CD14-positive monocyte (primary cell): ENCODE measurements at regions not wholly inside any gene's neighbourhood (a gene's known extent, or its start where the extent isn't known, plus 50 kb on each side); places are given as distances from the start of the nearest gene placed in this dataset.

Experiments
- DNase-seq, 3 donors: peaks; one replicate each; pipeline ENCODE4 v3.0.0-alpha.2; 2011 to 2022
- H2AFZ ChIP-seq: 2 replicates; pipeline ENCODE4 v1.6.0; 2012; ENCODE audit warnings: mild to moderate bottlenecking, low read depth, low read length, inconsistent platforms; ENCODE audit not compliant: insufficient read depth, poor library complexity, severe bottlenecking
- H3K27ac ChIP-seq, 2 donors: 1 replicate in 1 of 2; 2 replicates in 1 of 2; pipeline ENCODE4 v1.5.1; 2012 to 2013; ENCODE audit warnings: low read length in 2 of 2, control low read depth in 1 of 2, inconsistent platforms in 1 of 2, low read depth in 1 of 2, mild to moderate bottlenecking in 1 of 2
- H3K27me3 ChIP-seq, 2 donors: one replicate each; pipeline versions ENCODE4 v1.6.0 to v1.6.1; 2011 to 2013; ENCODE audit warnings: low read length in 2 of 2; ENCODE audit not compliant: control insufficient read depth in 2 of 2, insufficient read depth in 2 of 2
- H3K36me3 ChIP-seq, 2 donors: replicated peaks in 1 of 2; 1 replicate in 1 of 2; 2 replicates in 1 of 2; pipeline versions ENCODE4 v1.5.1 to v1.6.1; 2012 to 2013; ENCODE audit warnings: low read length in 2 of 2, control low read depth in 1 of 2, inconsistent platforms in 1 of 2, mild to moderate bottlenecking in 1 of 2; ENCODE audit not compliant: insufficient read depth in 2 of 2, control insufficient read depth in 1 of 2
- H3K4me1 ChIP-seq, 2 donors: 1 replicate in 1 of 2; 2 replicates in 1 of 2; pipeline versions ENCODE4 v1.5.1 to v1.6.1; 2012 to 2013; ENCODE audit warnings: low read length in 2 of 2, control low read depth in 1 of 2, inconsistent platforms in 1 of 2, mild to moderate bottlenecking in 1 of 2, moderate library complexity in 1 of 2; ENCODE audit not compliant: insufficient read depth in 2 of 2, control insufficient read depth in 1 of 2
- H3K4me2 ChIP-seq: replicated peaks from 2 replicates; pipeline ENCODE3; 2012; ENCODE audit warnings: low read length, moderate library complexity, mild to moderate bottlenecking; ENCODE audit not compliant: poor library complexity, severe bottlenecking; ENCODE audit errors: extremely low read depth
- H3K4me3 ChIP-seq, 3 experiments: fragments of 200-600 bp in 1 of 3; sonication (generic) in 1 of 3; replicated peaks in 1 of 3; 1 replicate in 2 of 3; 2 replicates in 1 of 3; pipeline ENCODE4 v1.5.1; 2011 to 2013; ENCODE audit warnings: low read length in 3 of 3, mild to moderate bottlenecking in 3 of 3, control low read depth in 2 of 3, low read depth in 2 of 3, inconsistent platforms in 1 of 3, moderate library complexity in 1 of 3
- H3K79me2 ChIP-seq: 2 replicates; pipeline ENCODE4 v1.6.0; 2012; ENCODE audit warnings: mild to moderate bottlenecking, control low read depth, inconsistent platforms, low read length, moderate library complexity; ENCODE audit not compliant: insufficient read depth
- H3K9ac ChIP-seq: 2 replicates; pipeline ENCODE4 v1.6.0; 2017; ENCODE audit warnings: low read length, mild to moderate bottlenecking; ENCODE audit not compliant: insufficient read depth, poor library complexity, severe bottlenecking
- H3K9me3 ChIP-seq, 2 donors: replicated peaks in 1 of 2; 1 replicate in 1 of 2; 2 replicates in 1 of 2; pipeline versions ENCODE4 v1.5.1 to v1.6.1; 2012 to 2013; ENCODE audit warnings: low read length in 2 of 2, control low read depth in 1 of 2; ENCODE audit not compliant: control insufficient read depth in 1 of 2, insufficient read depth in 1 of 2
- H4K20me1 ChIP-seq: 2 replicates; pipeline ENCODE4 v1.6.0; 2012; ENCODE audit warnings: mild to moderate bottlenecking, low read length, control low read depth, moderate library complexity; ENCODE audit not compliant: insufficient read depth
- H3K27ac Mint-ChIP-seq, 7 donors: one replicate each; pipeline ENCODE4 v1.8.0; 2020; ENCODE audit warnings: mild to moderate bottlenecking in 7 of 7, mixed read lengths in 7 of 7, moderate library complexity in 6 of 7, inconsistent platforms in 2 of 7
- H3K27me3 Mint-ChIP-seq, 3 donors: one replicate each; pipeline ENCODE4 v1.8.0; 2021 to 2022; ENCODE audit warnings: low read depth in 3 of 3, mild to moderate bottlenecking in 3 of 3, mixed read lengths in 3 of 3, moderate library complexity in 3 of 3, inconsistent platforms in 1 of 3
- H3K36me3 Mint-ChIP-seq, 2 donors: one replicate each; pipeline ENCODE4 v1.8.0; 2020; ENCODE audit warnings: mixed read lengths in 2 of 2, inconsistent platforms in 1 of 2, mild to moderate bottlenecking in 1 of 2
- H3K4me1 Mint-ChIP-seq: one replicate; pipeline ENCODE4 v1.8.0; 2020; ENCODE audit warnings: mild to moderate bottlenecking, mixed read lengths
- H3K4me3 Mint-ChIP-seq, 2 donors: one replicate each; pipeline ENCODE4 v1.8.0; 2020; ENCODE audit warnings: mild to moderate bottlenecking in 2 of 2, mixed read lengths in 2 of 2, moderate library complexity in 1 of 2
- H3K9me3 Mint-ChIP-seq, 7 donors: one replicate each; pipeline ENCODE4 v1.8.0; 2020 to 2022; ENCODE audit warnings: mixed read lengths in 7 of 7, mild to moderate bottlenecking in 6 of 7, moderate library complexity in 6 of 7, inconsistent platforms in 2 of 7
- CTCF ChIP-seq: fragments of 200-600 bp; IDR thresholded peaks from one replicate; pipeline ENCODE4 v1.8.0; 2022; ENCODE audit warnings: antibody characterized with exemption, mild to moderate bottlenecking
- WGBS: methylation state at CpG from one replicate; pipeline ENCODE4 v1.1.5; 2013; ENCODE audit warnings: missing lambda C conversion rate; ENCODE audit not compliant: insufficient coverage; 5-methylcytosine and 5-hydroxymethylcytosine counted together
- intact Hi-C, 2 donors: fragments of 100-400 bp; cut with micrococcal nuclease; formaldehyde crosslinking; loops; one replicate each; pipeline versions ENCODE4 v1.15.0 to v1.15.1; 2023

GRCh38 chr3:103690536-103690935 is 1255.7 kb downstream of the ZPLD1 start:
- H3K9me3 ChIP-seq: peaks cover 7 to 13% of the 10 kb centered on the region in 2 donors
- no peaks in the 10 kb centered on the region for H3K36me3 ChIP-seq
- H3K27ac ChIP-seq: no peak overlapping the region
- no peak overlapping the region for H3K27ac Mint-ChIP-seq
- H3K4me1 ChIP-seq: no peaks in the 10 kb centered on the region
- no peak overlapping the region for H3K9ac ChIP-seq
- peaks cover 0 to 10% (median 3%) of the 10 kb centered on the region in 7 donors for H3K9me3 Mint-ChIP-seq
- H4K20me1 ChIP-seq: no peaks in the 10 kb centered on the region
- intact Hi-C loops: no loop called here
- H3K4me1 Mint-ChIP-seq: no peaks in the 10 kb centered on the region
- H3K4me2 ChIP-seq: no peak overlapping the region
- H3K4me3 ChIP-seq: no peak overlapping the region
- no peak for TF ChIP-seq CTCF
- no peak for DNase-seq
- H2AFZ ChIP-seq: no peak overlapping the region
- no peaks in the 10 kb centered on the region for H3K36me3 Mint-ChIP-seq
- H3K27me3 Mint-ChIP-seq: no peaks in the 10 kb centered on the region
- no peaks in the 10 kb centered on the region for H3K27me3 ChIP-seq
- no peaks in the 10 kb centered on the region for H3K79me2 ChIP-seq
- H3K4me3 Mint-ChIP-seq: no peak overlapping the region

GRCh38 chr3:103693831-103694230 is 1259.0 kb downstream of the ZPLD1 start:
- Mint-ChIP-seq H3K9me3 (peaks cover 0 to 10% (median 2%) of the 10 kb centered on the region in 7 donors), H3K36me3 (no peaks in the 10 kb centered on the region), H3K4me1 (no peaks in the 10 kb centered on the region), H3K4me3 (no peak overlapping the region), H3K27ac (no peak overlapping the region), H3K27me3 (peaks cover 0 to 2% (median 0%) of the 10 kb centered on the region in 3 donors)
- intact Hi-C loops: no loop called here
- Histone ChIP-seq H3K27ac (no peak overlapping the region), H3K4me3 (no peak overlapping the region), H3K36me3 (no peaks in the 10 kb centered on the region), H3K9ac (no peak overlapping the region), H2AFZ (no peak overlapping the region), H3K79me2 (no peaks in the 10 kb centered on the region), H3K27me3 (no peaks in the 10 kb centered on the region), H3K9me3 (peaks cover 7 to 11% of the 10 kb centered on the region in 2 donors), H4K20me1 (no peaks in the 10 kb centered on the region), H3K4me1 (no peaks in the 10 kb centered on the region), H3K4me2 (no peak overlapping the region)
- TF ChIP-seq CTCF: no peak
- no peak for DNase-seq
- no CpG with 5 or more reads among the region's 2 CpGs for WGBS
